ENCODE measurements at regions not wholly inside any gene's neighbourhood (a gene's known extent, or its start where the extent isn't known, plus 50 kb on each side); places are given as distances from the start of the nearest gene placed in this dataset.

GRCh38 chr1:58391056-58391455 is 155.5 kb downstream of the OMA1 start:
- no peak for DNase-seq (ENCODE audit: low spot score)
- Histone ChIP-seq H3K4me3 (ENCODE audit: low read depth in 1 of 3, low read length in 3 of 3) (no peak overlapping the region), H3K27ac (ENCODE audit: low read depth in 1 of 2, low read length in 2 of 2) (no peak overlapping the region), H3K36me3 (ENCODE audit: control insufficient read depth in 4 of 4, insufficient read depth in 3 of 4, low read depth in 1 of 4, low read length in 3 of 4) (no peaks in the 10 kb centered on the region), H3K9me3 (ENCODE audit: control insufficient read depth in 4 of 4, low read length in 3 of 4) (no peaks in the 10 kb centered on the region), H3K4me1 (ENCODE audit: control insufficient read depth in 4 of 4, insufficient read depth in 4 of 4, low read length in 3 of 4) (no peaks in the 10 kb centered on the region), H3K9ac (ENCODE audit: low read depth in 1 of 2, low read length in 2 of 2) (no peak overlapping the region), H3K27me3 (ENCODE audit: control insufficient read depth in 4 of 4, insufficient read depth in 4 of 4, low read length in 3 of 4) (no peaks in the 10 kb centered on the region)
- TF ChIP-seq YY1 (IDR thresholded peaks at IDR 0.05) (no peak), HNF4A (conservative IDR thresholded peaks at IDR 0.05) (no peak), FOXA2 (IDR thresholded peaks at IDR 0.05) (no peak), TAF1 (conservative IDR thresholded peaks at IDR 0.05) (no peak), RAD21 (IDR thresholded peaks at IDR 0.05) (no peak), HNF4G (IDR thresholded peaks at IDR 0.05) (no peak), EGR1 (IDR thresholded peaks at IDR 0.05; ENCODE audit: low read depth in 2 of 2) (no peak), JUND (IDR thresholded peaks at IDR 0.05) (no peak), ZBTB33 (IDR thresholded peaks at IDR 0.05) (no peak), GABPA (IDR thresholded peaks at IDR 0.05 in 1 of 2, conservative IDR thresholded peaks at IDR 0.05 in 1 of 2) (no peak)
- TF ChIP-seq, protein P1, sequence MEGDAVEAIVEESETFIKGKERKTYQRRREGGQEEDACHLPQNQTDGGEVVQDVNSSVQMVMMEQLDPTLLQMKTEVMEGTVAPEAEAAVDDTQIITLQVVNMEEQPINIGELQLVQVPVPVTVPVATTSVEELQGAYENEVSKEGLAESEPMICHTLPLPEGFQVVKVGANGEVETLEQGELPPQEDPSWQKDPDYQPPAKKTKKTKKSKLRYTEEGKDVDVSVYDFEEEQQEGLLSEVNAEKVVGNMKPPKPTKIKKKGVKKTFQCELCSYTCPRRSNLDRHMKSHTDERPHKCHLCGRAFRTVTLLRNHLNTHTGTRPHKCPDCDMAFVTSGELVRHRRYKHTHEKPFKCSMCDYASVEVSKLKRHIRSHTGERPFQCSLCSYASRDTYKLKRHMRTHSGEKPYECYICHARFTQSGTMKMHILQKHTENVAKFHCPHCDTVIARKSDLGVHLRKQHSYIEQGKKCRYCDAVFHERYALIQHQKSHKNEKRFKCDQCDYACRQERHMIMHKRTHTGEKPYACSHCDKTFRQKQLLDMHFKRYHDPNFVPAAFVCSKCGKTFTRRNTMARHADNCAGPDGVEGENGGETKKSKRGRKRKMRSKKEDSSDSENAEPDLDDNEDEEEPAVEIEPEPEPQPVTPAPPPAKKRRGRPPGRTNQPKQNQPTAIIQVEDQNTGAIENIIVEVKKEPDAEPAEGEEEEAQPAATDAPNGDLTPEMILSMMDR (IDR thresholded peaks at IDR 0.05; ENCODE audit: low read depth, low read length, missing input control): no peak
- TF ChIP-seq, protein P2, sequence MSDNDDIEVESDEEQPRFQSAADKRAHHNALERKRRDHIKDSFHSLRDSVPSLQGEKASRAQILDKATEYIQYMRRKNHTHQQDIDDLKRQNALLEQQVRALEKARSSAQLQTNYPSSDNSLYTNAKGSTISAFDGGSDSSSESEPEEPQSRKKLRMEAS (IDR thresholded peaks at IDR 0.05): no peak
- 76% methylated on average over 5 of the region's 5 CpGs for WGBS

- H3K9me3 ChIP-seq (ENCODE audit: control insufficient read depth in 4 of 4, low read length in 3 of 4): no peaks in the 10 kb centered on the region
- no peaks in the 10 kb centered on the region for H3K4me1 ChIP-seq (ENCODE audit: control insufficient read depth in 4 of 4, insufficient read depth in 4 of 4, low read length in 3 of 4)
- no peak overlapping the region for H3K4me3 ChIP-seq (ENCODE audit: low read depth in 1 of 3, low read length in 3 of 3)
- no peaks in the 10 kb centered on the region for H3K36me3 ChIP-seq (ENCODE audit: control insufficient read depth in 4 of 4, insufficient read depth in 3 of 4, low read depth in 1 of 4, low read length in 3 of 4)
- H3K9ac ChIP-seq (ENCODE audit: low read depth in 1 of 2, low read length in 2 of 2): no peak overlapping the region
- TF ChIP-seq, protein P3, sequence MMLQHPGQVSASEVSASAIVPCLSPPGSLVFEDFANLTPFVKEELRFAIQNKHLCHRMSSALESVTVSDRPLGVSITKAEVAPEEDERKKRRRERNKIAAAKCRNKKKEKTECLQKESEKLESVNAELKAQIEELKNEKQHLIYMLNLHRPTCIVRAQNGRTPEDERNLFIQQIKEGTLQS (IDR thresholded peaks at IDR 0.05): no peak
- WGBS: 88% methylated on average over 1 of the region's 1 CpG
- H3K27ac ChIP-seq (ENCODE audit: low read depth in 1 of 2, low read length in 2 of 2): no peak overlapping the region
- H3K27me3 ChIP-seq (ENCODE audit: control insufficient read depth in 4 of 4, insufficient read depth in 4 of 4, low read length in 3 of 4): no peaks in the 10 kb centered on the region
- DNase-seq (ENCODE audit: low spot score): no peak
These were observed 156.4 kb downstream of the OMA1 start for GRCh38 chr1:58390091-58390490.

DNA sequence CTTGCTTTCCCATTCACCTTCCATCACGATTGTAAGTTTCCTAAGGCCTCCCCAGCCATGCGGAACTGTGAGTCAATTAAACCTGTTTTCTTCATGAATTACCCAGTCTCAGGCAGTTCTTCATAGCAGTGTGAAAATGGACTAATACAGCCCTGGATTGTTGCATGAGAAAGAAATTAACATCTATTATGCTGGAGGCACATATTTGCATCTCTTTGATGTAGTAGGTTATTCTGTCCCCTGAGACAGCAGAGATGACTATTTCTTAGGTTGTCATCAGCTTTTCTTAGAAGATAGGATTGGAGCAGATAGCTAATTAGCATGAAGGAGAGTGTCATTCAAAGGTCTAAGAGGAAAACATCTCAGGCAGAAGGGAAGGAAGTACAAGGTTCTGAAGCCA is 166.2 kb downstream of the OMA1 start:
- H3K36me3 ChIP-seq (ENCODE audit: control insufficient read depth in 4 of 4, insufficient read depth in 3 of 4, low read depth in 1 of 4, low read length in 3 of 4): no peaks in the 10 kb centered on the region
- H3K4me3 ChIP-seq (ENCODE audit: low read depth in 1 of 3, low read length in 3 of 3): no peak overlapping the region
- peaks cover 0 to 5% (median under 1%) of the 10 kb centered on the region in 4 donors for H3K9me3 ChIP-seq (ENCODE audit: control insufficient read depth in 4 of 4, low read length in 3 of 4)
- H3K9ac ChIP-seq (ENCODE audit: low read depth in 1 of 2, low read length in 2 of 2): no peak overlapping the region
- H3K27ac ChIP-seq (ENCODE audit: low read depth in 1 of 2, low read length in 2 of 2): no peak overlapping the region
- no peaks in the 10 kb centered on the region for H3K27me3 ChIP-seq (ENCODE audit: control insufficient read depth in 4 of 4, insufficient read depth in 4 of 4, low read length in 3 of 4)
- H3K4me1 ChIP-seq (ENCODE audit: control insufficient read depth in 4 of 4, insufficient read depth in 4 of 4, low read length in 3 of 4): no peaks in the 10 kb centered on the region
- DNase-seq (ENCODE audit: low spot score): no peak
- 88% methylated on average over 2 of the region's 2 CpGs for WGBS
- no peak for TF ChIP-seq RXRA (IDR thresholded peaks at IDR 0.05)
- no peak for TF ChIP-seq FOXA2 (IDR thresholded peaks at IDR 0.05)
- no peak for TF ChIP-seq YY1 (IDR thresholded peaks at IDR 0.05)
- TF ChIP-seq TAF1 (conservative IDR thresholded peaks at IDR 0.05): no peak
- TF ChIP-seq JUND (IDR thresholded peaks at IDR 0.05): no peak

Data from liver (tissue), 8 donors.